ENCODE measurements at regions not wholly inside any gene's neighbourhood (a gene's known extent, or its start where the extent isn't known, plus 50 kb on each side); places are given as distances from the start of the nearest gene placed in this dataset.

GRCh38 chr9:103266064-103266463 lies 270.9 kb downstream of the CYLC2 start:
- TF ChIP-seq SP4 (IDR thresholded peaks at IDR 0.05; ENCODE audit: low read length), result no peak
- TF ChIP-seq ATF3 (IDR thresholded peaks at IDR 0.05; ENCODE audit: insufficient read depth, low read depth, low read length), result no peak
- no peak for TF ChIP-seq TAF1 (IDR thresholded peaks at IDR 0.05; ENCODE audit: low read depth, low read length)
- TF ChIP-seq POLR2A (IDR thresholded peaks at IDR 0.05; ENCODE audit: control extremely low read depth in 1 of 2, low read depth in 2 of 2, low read length in 2 of 2), result no peak
- TF ChIP-seq EZH2 (IDR thresholded peaks at IDR 0.05; ENCODE audit: low read depth, low read length, severe bottlenecking), result no peak
